ENCODE measurements at regions not wholly inside any gene's neighbourhood (a gene's known extent, or its start where the extent isn't known, plus 50 kb on each side); places are given as distances from the start of the nearest gene placed in this dataset.

- Histone ChIP-seq H3K4me2 (ENCODE audit: low read length) (no peak overlapping the region), H3K27ac (ENCODE audit: low read depth, low read length, poor library complexity, severe bottlenecking) (no peak overlapping the region), H2AFZ (ENCODE audit: low read length) (no peak overlapping the region), H3K4me3 (ENCODE audit: low read depth, low read length, poor library complexity, severe bottlenecking) (no peak overlapping the region), H4K20me1 (ENCODE audit: insufficient read depth, low read length) (no peaks in the 10 kb centered on the region), H3K79me2 (ENCODE audit: insufficient read depth, low read depth, low read length) (no peaks in the 10 kb centered on the region), H3K9me3 (ENCODE audit: low read length) (no peaks in the 10 kb centered on the region), H3K36me3 (ENCODE audit: insufficient read depth, low read length) (no peaks in the 10 kb centered on the region), H3K9me2 (ENCODE audit: insufficient read depth, low read length) (no peaks in the 10 kb centered on the region), H3K4me1 (ENCODE audit: insufficient read depth, low read length, poor library complexity, severe bottlenecking) (no peaks in the 10 kb centered on the region)
- no TSS peak for BruUV-seq (replicated peaks)
- CTCF ChIA-PET (ENCODE audit: unreplicated experiment), result no interaction called here
- DNase-seq (ENCODE audit: low spot score), result no peak
- POLR2A ChIA-PET, result no interaction called here
- TF ChIP-seq EZH2phosphoT487 (IDR thresholded peaks at IDR 0.05; ENCODE audit: borderline replicate concordance, low read depth, low read length) (no peak), CTCF (conservative IDR thresholded peaks at IDR 0.05; ENCODE audit: low read length) (no peak)
- intact Hi-C loops (cut with micrococcal nuclease; ENCODE audit: unreplicated experiment), result no loop called here
Observed at GRCh38 chr4:62482355-62482754, 1282.2 kb downstream of the ADGRL3 start.

DNA sequence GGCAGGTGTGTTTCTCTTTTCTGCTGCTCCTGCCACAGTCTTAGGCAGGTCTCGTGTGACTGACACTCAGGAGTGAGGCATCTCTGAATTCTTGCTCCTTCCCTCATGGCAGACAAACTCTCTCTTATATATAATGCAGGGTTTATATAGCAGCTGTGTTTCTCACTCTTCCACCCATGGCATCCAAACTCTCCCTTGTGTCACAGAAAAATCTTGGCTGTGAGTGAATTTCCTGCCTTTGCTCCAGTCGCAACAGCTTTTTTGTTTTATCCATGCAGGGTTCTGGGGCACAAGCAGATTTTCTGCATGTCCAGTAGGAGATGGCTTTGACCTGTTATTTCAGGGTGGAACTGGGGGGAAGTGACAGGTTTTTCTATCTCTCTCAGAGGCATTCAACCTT lies 1275.5 kb downstream of the ADGRL3 start:
- Histone ChIP-seq H3K27ac (ENCODE audit: low read depth, low read length, poor library complexity, severe bottlenecking) (no peak overlapping the region), H3K79me2 (ENCODE audit: insufficient read depth, low read depth, low read length) (no peaks in the 10 kb centered on the region), H3K4me1 (ENCODE audit: insufficient read depth, low read length, poor library complexity, severe bottlenecking) (no peaks in the 10 kb centered on the region), H3K4me2 (ENCODE audit: low read length) (no peak overlapping the region), H2AFZ (ENCODE audit: low read length) (no peak overlapping the region), H3K9me3 (ENCODE audit: low read length) (no peaks in the 10 kb centered on the region), H3K9me2 (ENCODE audit: insufficient read depth, low read length) (no peaks in the 10 kb centered on the region), H3K36me3 (ENCODE audit: insufficient read depth, low read length) (no peaks in the 10 kb centered on the region), H4K20me1 (ENCODE audit: insufficient read depth, low read length) (no peaks in the 10 kb centered on the region), H3K4me3 (ENCODE audit: low read depth, low read length, poor library complexity, severe bottlenecking) (no peak overlapping the region)
- POLR2A ChIA-PET, result no interaction called here
- no peak for DNase-seq (ENCODE audit: low spot score)
- no TSS peak for BruUV-seq (replicated peaks)
- CTCF ChIA-PET (ENCODE audit: unreplicated experiment), result no interaction called here
- intact Hi-C loops (cut with micrococcal nuclease; ENCODE audit: unreplicated experiment), result no loop called here
- TF ChIP-seq CTCF (conservative IDR thresholded peaks at IDR 0.05; ENCODE audit: low read length) (no peak), EZH2phosphoT487 (IDR thresholded peaks at IDR 0.05; ENCODE audit: borderline replicate concordance, low read depth, low read length) (no peak)

- DNase-seq (ENCODE audit: low spot score), result no peak
- Histone ChIP-seq H3K9me2 (ENCODE audit: insufficient read depth, low read length) (no peaks in the 10 kb centered on the region), H3K4me1 (ENCODE audit: insufficient read depth, low read length, poor library complexity, severe bottlenecking) (no peaks in the 10 kb centered on the region), H3K79me2 (ENCODE audit: insufficient read depth, low read depth, low read length) (no peaks in the 10 kb centered on the region), H3K9me3 (ENCODE audit: low read length) (no peaks in the 10 kb centered on the region), H4K20me1 (ENCODE audit: insufficient read depth, low read length) (no peaks in the 10 kb centered on the region), H3K36me3 (ENCODE audit: insufficient read depth, low read length) (no peaks in the 10 kb centered on the region), H3K4me3 (ENCODE audit: low read depth, low read length, poor library complexity, severe bottlenecking) (no peak overlapping the region), H3K27ac (ENCODE audit: low read depth, low read length, poor library complexity, severe bottlenecking) (no peak overlapping the region), H2AFZ (ENCODE audit: low read length) (no peak overlapping the region), H3K4me2 (ENCODE audit: low read length) (no peak overlapping the region)
- POLR2A ChIA-PET, result no interaction called here
- no TSS peak for BruUV-seq (replicated peaks)
- TF ChIP-seq CTCF (conservative IDR thresholded peaks at IDR 0.05; ENCODE audit: low read length), result no peak
- no peak for TF ChIP-seq EZH2phosphoT487 (IDR thresholded peaks at IDR 0.05; ENCODE audit: borderline replicate concordance, low read depth, low read length)
- intact Hi-C loops (cut with micrococcal nuclease; ENCODE audit: unreplicated experiment), result no loop called here
- CTCF ChIA-PET (ENCODE audit: unreplicated experiment), result no interaction called here
Observed at GRCh38 chr4:62474802-62475201, 1274.7 kb downstream of the ADGRL3 start.

Data from OCI-LY7 (cell line).